Spleen (tissue), 7 donors: ENCODE measurements at regions not wholly inside any gene's neighbourhood (a gene's known extent, or its start where the extent isn't known, plus 50 kb on each side); places are given as distances from the start of the nearest gene placed in this dataset.

Source experiments
- CTCF ChIP-seq, 11 experiments: fragments of 200-600 bp in 7 of 11; fragments of 450-650 bp in 4 of 11; sonication (generic) in 4 of 11; IDR thresholded peaks in 8 of 11; conservative IDR thresholded peaks in 3 of 11; 1 replicate in 7 of 11; 2 replicates in 4 of 11; pipeline versions ENCODE4 v1.4.0 to v1.8.0; 2016 to 2021; ENCODE audit warnings: antibody characterized with exemption in 11 of 11, inconsistent platforms in 4 of 11, mild to moderate bottlenecking in 1 of 11
- POLR2A ChIP-seq, 3 donors: fragments of 450-650 bp; IDR thresholded peaks; one replicate each; pipeline ENCODE4 v1.5.1; 2017; ENCODE audit warnings: antibody characterized with exemption in 3 of 3, mild to moderate bottlenecking in 1 of 3
- POLR2AphosphoS5 ChIP-seq, 3 donors: sonication (generic); formaldehyde crosslinking; IDR thresholded peaks; one replicate each; pipeline ENCODE4 v1.5.1; 2017; ENCODE audit warnings: antibody characterized with exemption in 3 of 3
- donor health status: DM: no; HTN: no; CAD: no; lungs with moderate emphysema.
- donor health status: DM: no; HTN: no; CAD: no.
- donor health status: DM: no; HTN: no; CAD: no.

GRCh38 chr6:140966676-140967075 lies 1166.0 kb upstream of the GJE1 start:
- no peak for TF ChIP-seq CTCF (IDR thresholded peaks at IDR 0.05 in 8 of 11, conservative IDR thresholded peaks at IDR 0.05 in 3 of 11)
- no peak for TF ChIP-seq POLR2A (IDR thresholded peaks at IDR 0.05)
- no peak for TF ChIP-seq POLR2AphosphoS5 (IDR thresholded peaks at IDR 0.05)
